NB4 (cell line): ENCODE measurements at regions not wholly inside any gene's neighbourhood (a gene's known extent, or its start where the extent isn't known, plus 50 kb on each side); places are given as distances from the start of the nearest gene placed in this dataset.
A peak's percentile ranks its signal among the peaks of the same experiment; 100 is the strongest.
"Not testable (repeated sequence)": the region's sequence is repeated elsewhere in the genome, so short reads cannot be mapped to it uniquely, and the experiment has no call there.

Source experiments
- DNase-seq: peaks from one replicate; pipeline ENCODE4 v3.0.0; 2010; ENCODE audit warnings: low read depth
- H3K4me3 ChIP-seq: one replicate; pipeline ENCODE4 v1.5.1; 2011; ENCODE audit warnings: mild to moderate bottlenecking, low read depth, low read length, moderate library complexity
- CTCF ChIP-seq: IDR thresholded peaks from one replicate; pipeline ENCODE4 v1.5.1; 2012; ENCODE audit warnings: low read depth, low read length
- MYC ChIP-seq: IDR thresholded peaks from 2 replicates; pipeline ENCODE4 v1.6.1; 2011; ENCODE audit warnings: low read depth, low read length
- POLR2A ChIP-seq: IDR thresholded peaks from 2 replicates; pipeline ENCODE4 v1.6.1; 2011; ENCODE audit warnings: mild to moderate bottlenecking; ENCODE audit not compliant: insufficient read length; ENCODE audit errors: extremely low read depth
- TF ChIP-seq, protein P1 (sequence below): IDR thresholded peaks from 2 replicates; pipeline ENCODE4 v1.6.1; 2011; ENCODE audit warnings: low read depth, low read length

GRCh38 chr1:101131239-101131843 lies 105.5 kb upstream of the S1PR1 start:
- no peak for DNase-seq
- H3K4me3 ChIP-seq: no peak overlapping the region
- TF ChIP-seq MYC: no peak
- TF ChIP-seq POLR2A: no peak
- TF ChIP-seq CTCF: no peak
- TF ChIP-seq, protein P1, sequence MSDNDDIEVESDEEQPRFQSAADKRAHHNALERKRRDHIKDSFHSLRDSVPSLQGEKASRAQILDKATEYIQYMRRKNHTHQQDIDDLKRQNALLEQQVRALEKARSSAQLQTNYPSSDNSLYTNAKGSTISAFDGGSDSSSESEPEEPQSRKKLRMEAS: no peak

DNA sequence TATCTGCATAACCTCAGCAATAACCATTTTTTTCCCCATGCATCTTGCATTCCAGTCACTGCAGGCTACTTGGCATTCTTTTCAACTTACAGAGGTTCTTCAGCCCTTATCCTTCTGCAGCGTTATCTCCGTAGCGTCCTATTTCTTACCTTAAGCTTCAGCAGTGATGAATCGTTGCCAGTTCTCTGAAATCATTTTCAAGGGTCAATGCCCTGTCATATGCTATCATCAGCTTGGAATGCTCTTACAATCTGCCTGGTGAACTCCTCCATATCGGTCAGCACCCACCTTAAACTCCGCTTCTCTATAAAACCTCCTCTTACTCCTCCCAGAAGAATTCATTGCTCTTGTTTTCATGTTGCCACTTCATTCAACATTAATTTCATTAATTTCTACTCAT lies 105.1 kb upstream of the DPH5 start:
- TF ChIP-seq CTCF (no peak), POLR2A (no peak), MYC (no peak)
- TF ChIP-seq, protein P1: no peak
- no peak for DNase-seq
- H3K4me3 ChIP-seq: no peak overlapping the region

GRCh38 chr1:101128846-101129245 lies 103.3 kb upstream of the DPH5 start:
- TF ChIP-seq CTCF (no peak), MYC (no peak), POLR2A (no peak)
- TF ChIP-seq, protein P1: no peak
- DNase-seq: no peak

GRCh38 chr1:101128211-101128727 lies 102.7 kb upstream of the DPH5 start:
- TF ChIP-seq POLR2A (no peak), CTCF (no peak), MYC (no peak)
- TF ChIP-seq, protein P1: no peak
- no peak overlapping the region for H3K4me3 ChIP-seq
- DNase-seq: peak; percentile 9

More at GRCh38 chr1:101128846-101129245, 103.3 kb upstream of the DPH5 start:
- H3K4me3 ChIP-seq: no peak overlapping the region

GRCh38 chr1:101124405-101124804 lies 98.8 kb upstream of the DPH5 start:
- H3K4me3 ChIP-seq: no peak overlapping the region
- TF ChIP-seq POLR2A (no peak), CTCF (no peak), MYC (no peak)
- TF ChIP-seq, protein P1: no peak
- no peak for DNase-seq

- not testable (repeated sequence) for H3K4me3 ChIP-seq, DNase-seq
These were observed 98.3 kb upstream of the DPH5 start for GRCh38 chr1:101123904-101124303.
